ENCODE measurements at regions not wholly inside any gene's neighbourhood (a gene's known extent, or its start where the extent isn't known, plus 50 kb on each side); places are given as distances from the start of the nearest gene placed in this dataset.

DNA sequence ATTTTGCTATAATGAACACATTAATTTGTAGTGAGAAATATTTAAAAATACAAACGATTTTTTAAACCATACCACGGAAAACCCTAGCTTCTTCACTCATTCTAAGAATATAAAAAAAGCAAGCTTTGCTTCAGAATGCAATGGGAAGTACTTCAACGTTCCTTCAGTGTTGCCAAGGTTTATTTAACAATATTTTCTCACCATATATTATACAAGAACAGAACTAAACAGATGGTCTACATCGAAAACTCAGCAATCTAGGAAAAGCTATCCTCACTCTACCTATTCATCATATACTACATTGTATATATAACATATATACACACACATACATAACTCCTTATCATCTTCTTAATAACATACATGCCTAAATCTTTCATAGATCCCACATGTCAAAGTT is 1047.4 kb downstream of the IGSF11 start:
- TF ChIP-seq POLR2A (IDR thresholded peaks at IDR 0.05) = no peak
- no peak for TF ChIP-seq CTCF (IDR thresholded peaks at IDR 0.05)
- H3K9me3 ChIP-seq = no peaks in the 10 kb centered on the region
- no peak overlapping the region for H3K4me3 ChIP-seq
- H3K4me1 ChIP-seq = no peaks in the 10 kb centered on the region
- WGBS (ENCODE audit: insufficient coverage, low coverage, low lambda C conversion rate, missing lambda C conversion rate) = 30% methylated on average over 4 of the region's 4 CpGs
- no peak for DNase-seq
- H3K36me3 ChIP-seq = no peaks in the 10 kb centered on the region
- H3K27me3 ChIP-seq = no peaks in the 10 kb centered on the region
- intact Hi-C loops (cut with DNase I) = no loop called here
- no peak overlapping the region for H3K27ac ChIP-seq
- ATAC-seq = no peak

- TF ChIP-seq CTCF (IDR thresholded peaks at IDR 0.05) (no peak), POLR2A (IDR thresholded peaks at IDR 0.05) (no peak)
- DNase-seq (no peak), ATAC-seq (no peak)
- H3K36me3 ChIP-seq = no peaks in the 10 kb centered on the region
- no peaks in the 10 kb centered on the region for H3K9me3 ChIP-seq
- intact Hi-C loops (cut with DNase I) = no loop called here
- H3K4me1 ChIP-seq = no peaks in the 10 kb centered on the region
- H3K4me3 ChIP-seq = no peak overlapping the region
- 29% methylated on average over 1 of the region's 1 CpG for WGBS (ENCODE audit: insufficient coverage, low coverage, low lambda C conversion rate, missing lambda C conversion rate)
- no peaks in the 10 kb centered on the region for H3K27me3 ChIP-seq
- H3K27ac ChIP-seq = no peak overlapping the region
Observed at GRCh38 chr3:117989982-117990381, 1044.7 kb downstream of the IGSF11 start.

DNA sequence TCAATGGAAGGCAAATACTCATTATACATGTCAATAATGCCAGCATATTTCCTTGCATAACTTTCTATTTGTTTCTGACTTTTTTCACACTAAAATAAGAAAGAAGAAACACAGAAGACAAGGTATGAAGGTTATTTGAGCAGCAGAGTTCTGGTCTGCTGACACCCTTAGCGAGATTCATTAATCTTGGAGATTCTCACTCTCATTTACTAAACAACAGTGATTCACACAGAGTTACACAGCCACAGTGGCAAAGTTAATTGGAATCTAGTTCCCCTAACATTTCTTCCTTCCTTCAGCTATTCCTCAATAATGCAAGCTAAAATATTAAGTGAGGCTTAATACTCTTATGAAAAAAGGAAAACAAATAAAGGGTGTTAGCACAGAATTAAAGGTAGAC is 1044.0 kb downstream of the IGSF11 start:
- intact Hi-C loops (cut with DNase I) = no loop called here
- Histone ChIP-seq H3K4me1 (no peaks in the 10 kb centered on the region), H3K36me3 (no peaks in the 10 kb centered on the region), H3K9me3 (no peaks in the 10 kb centered on the region), H3K27me3 (no peaks in the 10 kb centered on the region), H3K4me3 (no peak overlapping the region), H3K27ac (no peak overlapping the region)
- DNase-seq (no peak), ATAC-seq (no peak)
- 37% methylated on average over 1 of the region's 1 CpG for WGBS (ENCODE audit: insufficient coverage, low coverage, low lambda C conversion rate, missing lambda C conversion rate)
- TF ChIP-seq POLR2A (IDR thresholded peaks at IDR 0.05) = no peak
- TF ChIP-seq CTCF (IDR thresholded peaks at IDR 0.05) = no peak

DNA sequence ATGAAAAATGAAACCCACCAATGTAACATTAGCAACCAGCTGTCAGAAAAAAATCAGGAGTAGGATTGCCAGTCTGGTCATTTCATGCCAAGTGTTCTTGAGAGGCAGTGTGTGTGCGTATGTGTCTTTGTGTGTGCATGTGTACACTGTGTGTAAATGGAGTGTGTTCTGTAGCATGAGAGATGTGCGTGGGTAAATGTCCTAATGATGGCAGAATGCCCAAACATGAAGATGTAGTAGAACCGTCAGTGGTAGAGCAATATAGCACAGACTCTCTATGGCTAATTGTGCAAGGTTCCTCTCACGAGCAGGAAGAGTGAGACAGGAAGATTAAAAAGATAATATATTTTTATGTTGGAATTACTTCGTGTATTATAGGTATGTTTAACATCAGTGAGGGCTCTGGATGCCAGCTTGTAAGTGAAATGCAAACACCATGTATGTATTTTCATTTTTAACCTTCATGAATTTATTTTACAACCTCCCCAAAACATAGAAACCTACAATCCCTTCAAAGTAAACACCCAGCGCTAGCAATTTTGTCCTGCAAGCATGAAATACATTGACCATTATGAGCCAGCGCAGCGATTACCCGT is 1038.7 kb downstream of the IGSF11 start:
- no peak for DNase-seq
- Histone ChIP-seq H3K36me3 (no peaks in the 10 kb centered on the region), H3K27ac (no peak overlapping the region), H3K4me3 (no peak overlapping the region), H3K9me3 (no peaks in the 10 kb centered on the region), H3K4me1 (peaks cover 0 to 7% (median 2%) of the 10 kb centered on the region in 4 donors), H3K27me3 (peaks cover 0 to 4% of the 10 kb centered on the region in 2 donors)
- TF ChIP-seq POLR2A (IDR thresholded peaks at IDR 0.05) (no peak), CTCF (IDR thresholded peaks at IDR 0.05) (no peak)
- 10% methylated on average over 9 of the region's 9 CpGs for WGBS (ENCODE audit: insufficient coverage, low coverage, low lambda C conversion rate, missing lambda C conversion rate)
- intact Hi-C loops (cut with DNase I) = no loop called here
- no peak for ATAC-seq

Measured in right lobe of liver (tissue), 6 donors.